Panc1 (cell line): ENCODE measurements at regions not wholly inside any gene's neighbourhood (a gene's known extent, or its start where the extent isn't known, plus 50 kb on each side); places are given as distances from the start of the nearest gene placed in this dataset.

Experiments
- ATAC-seq: fragments of 200-7000 bp; cut with Tn5 transposase; 2 replicates; pipeline ENCODE4 v1.9.1; 2020; ENCODE audit warnings: mild to moderate bottlenecking, moderate library complexity
- BruUV-seq: library from RNA; stranded (reverse); fragments of 400-500 nt; replicated peaks from 2 replicates; lab custom pipeline; 2021; lab: Mats Ljungman, UMichigan
- CTCF ChIA-PET: fragments of 300-600 bp; sonication (Branson Sonifier 250); formaldehyde crosslinking; loops from one replicate; lab custom pipeline; 2022; ENCODE audit warnings: antibody characterized with exemption; lab: Charles Lee
- POLR2A ChIA-PET: fragments of 300-600 bp; sonication (Branson Sonifier 250); formaldehyde crosslinking; loops from one replicate; lab custom pipeline; 2022; ENCODE audit warnings: antibody characterized with exemption; lab: Charles Lee
- DNase-seq: peaks from one replicate; pipeline ENCODE4 v3.0.0-alpha.2; 2010; ENCODE audit warnings: low read depth, low spot score
- H3K27ac ChIP-seq: 2 replicates; pipeline ENCODE4 v1.5.1; 2011; ENCODE audit warnings: mild to moderate bottlenecking, low read length, inconsistent platforms
- H3K27me3 ChIP-seq: fragments of 200-500 bp; sonication (Bioruptor generic); 2 replicates; pipeline ENCODE4 v1.6.0; 2014; ENCODE audit warnings: low read length, inconsistent platforms; ENCODE audit not compliant: control insufficient read depth, insufficient read depth
- H3K36me3 ChIP-seq: fragments of 200-500 bp; sonication (Bioruptor generic); 2 replicates; pipeline ENCODE4 v1.5.1; 2014; ENCODE audit warnings: inconsistent platforms, mild to moderate bottlenecking, low read length, moderate library complexity; ENCODE audit not compliant: control insufficient read depth, insufficient read depth
- H3K4me1 ChIP-seq: 2 replicates; pipeline ENCODE4 v1.5.1; 2011; ENCODE audit warnings: inconsistent platforms, mild to moderate bottlenecking, low read length, moderate library complexity; ENCODE audit not compliant: control insufficient read depth, insufficient read depth
- H3K4me3 ChIP-seq, 2 experiments: 2 replicates each; pipeline ENCODE4 v1.5.1; 2011 to 2012; ENCODE audit warnings: low read depth in 2 of 2, low read length in 2 of 2, mild to moderate bottlenecking in 2 of 2, inconsistent platforms in 1 of 2, moderate library complexity in 1 of 2
- H3K9me3 ChIP-seq: fragments of 200-500 bp; sonication (Bioruptor generic); 2 replicates; pipeline ENCODE4 v1.5.1; 2014; ENCODE audit warnings: low read depth, mild to moderate bottlenecking, inconsistent platforms, low read length, moderate library complexity; ENCODE audit not compliant: control insufficient read depth, insufficient read depth
- CTCF ChIP-seq: fragments of 450-650 bp; IDR thresholded peaks from 2 replicates; pipeline ENCODE4 v1.5.1; 2017; ENCODE audit warnings: mild to moderate bottlenecking
- POLR2AphosphoS5 ChIP-seq: IDR thresholded peaks from 2 replicates; pipeline ENCODE4 v1.6.1; 2012; ENCODE audit warnings: mild to moderate bottlenecking, low read depth, low read length, moderate library complexity
- REST ChIP-seq, 2 experiments: IDR thresholded peaks; 2 replicates each; pipeline ENCODE4 v1.6.1; 2011 to 2012; ENCODE audit warnings: low read depth in 2 of 2, control low read depth in 1 of 2, low read length in 1 of 2, mild to moderate bottlenecking in 1 of 2, moderate library complexity in 1 of 2; ENCODE audit not compliant: insufficient read depth in 1 of 2
- SIN3A ChIP-seq: IDR thresholded peaks from 2 replicates; pipeline ENCODE4 v1.6.1; 2012; ENCODE audit warnings: low read depth, mild to moderate bottlenecking, low read length, moderate library complexity, borderline replicate concordance; ENCODE audit not compliant: insufficient read depth
- TCF7L2 ChIP-seq: IDR thresholded peaks from 2 replicates; pipeline ENCODE4 v1.6.1; 2011; ENCODE audit warnings: mild to moderate bottlenecking, low read depth, low read length, inconsistent platforms
- in situ Hi-C: cut with HindIII; loops from 2 replicates; pipeline ENCODE4 v1.10.0; 2016; ENCODE audit warnings: low sequenced_read_pairs, low pct_unique_long_range_greater_than_20kb
- intact Hi-C: fragments of 100-400 bp; cut with micrococcal nuclease; formaldehyde crosslinking; loops from one replicate; pipeline ENCODE4 v1.10.0; 2022; ENCODE audit not compliant: unreplicated experiment

GRCh38 chr1:30125821-30126170 is 597.6 kb downstream of the MATN1 start:
- no peak for ATAC-seq
- Histone ChIP-seq H3K27me3 (no peaks in the 10 kb centered on the region; the same call in 1 of the 2 replicates), H3K4me1 (no peaks in the 10 kb centered on the region), H3K27ac (no peak overlapping the region), H3K9me3 (no peaks in the 10 kb centered on the region), H3K36me3 (no peaks in the 10 kb centered on the region), H3K4me3 (no peak overlapping the region)
- intact Hi-C loops = no loop called here
- CTCF ChIA-PET = no interaction called here
- POLR2A ChIA-PET = no interaction called here
- DNase-seq = no peak
- in situ Hi-C loops = no loop called here
- BruUV-seq = no TSS peak
- TF ChIP-seq TCF7L2 (no peak), CTCF (no peak), POLR2AphosphoS5 (no peak)

GRCh38 chr1:30125021-30125820 is 598.2 kb downstream of the MATN1 start:
- no peaks in the 10 kb centered on the region for H3K36me3 ChIP-seq
- no peaks in the 10 kb centered on the region for H3K4me1 ChIP-seq
- ATAC-seq (no peak), DNase-seq (no peak)
- H3K27ac ChIP-seq = no peak overlapping the region
- intact Hi-C loops (no loop called here), in situ Hi-C loops (no loop called here)
- BruUV-seq = no TSS peak
- H3K4me3 ChIP-seq = no peak overlapping the region
- CTCF ChIA-PET = no interaction called here
- POLR2A ChIA-PET = no interaction called here
- no peaks in the 10 kb centered on the region for H3K9me3 ChIP-seq
- H3K27me3 ChIP-seq = no peaks in the 10 kb centered on the region; the same call in 1 of the 2 replicates
- TF ChIP-seq CTCF (no peak), TCF7L2 (no peak), SIN3A (no peak), REST (IDR thresholded peaks at IDR 0.05; ENCODE audit: insufficient read depth in 1 of 2, low read depth in 2 of 2, low read length in 1 of 2) (no peak), POLR2AphosphoS5 (no peak)
